22Rv1 (cell line): ENCODE measurements at regions not wholly inside any gene's neighbourhood (a gene's known extent, or its start where the extent isn't known, plus 50 kb on each side); places are given as distances from the start of the nearest gene placed in this dataset.

Source experiments
- ZFX ChIP-seq: fragments of 450-650 bp; IDR thresholded peaks from 2 replicates; pipeline ENCODE4 v1.6.1; 2017; ENCODE audit warnings: antibody characterized with exemption, borderline replicate concordance
- TF ChIP-seq, protein P1 (sequence below): fragments of 450-650 bp; IDR thresholded peaks from 2 replicates; pipeline ENCODE4 v1.5.1; 2017; ENCODE audit warnings: mild to moderate bottlenecking

DNA sequence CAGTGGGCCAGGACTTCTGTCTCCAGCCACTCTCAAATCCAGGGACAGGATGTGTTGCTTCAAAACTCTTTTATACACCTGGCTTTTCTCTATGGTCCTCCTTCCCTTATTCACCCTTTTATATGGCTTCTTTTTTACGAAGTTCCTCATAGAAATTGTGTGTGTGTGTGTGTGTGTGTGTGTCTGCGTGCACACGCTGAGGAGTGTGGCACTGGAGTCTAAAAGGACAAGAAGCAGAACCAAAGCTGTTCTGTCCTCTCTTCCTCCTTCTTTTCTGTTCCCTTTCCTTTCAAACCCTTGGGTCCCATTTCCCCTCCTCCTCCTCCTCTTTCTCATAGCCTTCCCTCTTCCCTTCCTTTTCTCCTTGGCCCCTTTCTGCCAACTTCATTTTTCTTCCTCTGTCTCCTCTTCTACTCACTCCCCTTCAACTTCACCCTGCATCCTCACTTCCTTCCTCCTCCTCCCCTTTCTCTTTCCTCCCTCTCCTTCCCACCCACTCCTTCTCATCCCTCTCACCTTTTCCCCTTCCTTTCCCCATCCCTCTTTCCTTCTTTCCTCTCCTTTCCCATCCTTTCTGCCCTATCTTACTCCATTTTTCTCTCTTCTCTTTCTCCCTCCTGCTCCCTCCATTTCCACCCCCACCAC is 360.5 kb downstream of the MID1IP1 start:
- TF ChIP-seq, protein P1, sequence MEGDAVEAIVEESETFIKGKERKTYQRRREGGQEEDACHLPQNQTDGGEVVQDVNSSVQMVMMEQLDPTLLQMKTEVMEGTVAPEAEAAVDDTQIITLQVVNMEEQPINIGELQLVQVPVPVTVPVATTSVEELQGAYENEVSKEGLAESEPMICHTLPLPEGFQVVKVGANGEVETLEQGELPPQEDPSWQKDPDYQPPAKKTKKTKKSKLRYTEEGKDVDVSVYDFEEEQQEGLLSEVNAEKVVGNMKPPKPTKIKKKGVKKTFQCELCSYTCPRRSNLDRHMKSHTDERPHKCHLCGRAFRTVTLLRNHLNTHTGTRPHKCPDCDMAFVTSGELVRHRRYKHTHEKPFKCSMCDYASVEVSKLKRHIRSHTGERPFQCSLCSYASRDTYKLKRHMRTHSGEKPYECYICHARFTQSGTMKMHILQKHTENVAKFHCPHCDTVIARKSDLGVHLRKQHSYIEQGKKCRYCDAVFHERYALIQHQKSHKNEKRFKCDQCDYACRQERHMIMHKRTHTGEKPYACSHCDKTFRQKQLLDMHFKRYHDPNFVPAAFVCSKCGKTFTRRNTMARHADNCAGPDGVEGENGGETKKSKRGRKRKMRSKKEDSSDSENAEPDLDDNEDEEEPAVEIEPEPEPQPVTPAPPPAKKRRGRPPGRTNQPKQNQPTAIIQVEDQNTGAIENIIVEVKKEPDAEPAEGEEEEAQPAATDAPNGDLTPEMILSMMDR, result no peak
- TF ChIP-seq ZFX, result no peak
